GM18520 (cell line): ENCODE measurements at regions not wholly inside any gene's neighbourhood (a gene's known extent, or its start where the extent isn't known, plus 50 kb on each side); places are given as distances from the start of the nearest gene placed in this dataset.

ENCODE experiments used
- ATAC-seq: cut with Tn5 transposase; IDR thresholded peaks from one replicate; pipeline ENCODE4 v1.9.1; 2021; ENCODE audit not compliant: unreplicated experiment

DNA sequence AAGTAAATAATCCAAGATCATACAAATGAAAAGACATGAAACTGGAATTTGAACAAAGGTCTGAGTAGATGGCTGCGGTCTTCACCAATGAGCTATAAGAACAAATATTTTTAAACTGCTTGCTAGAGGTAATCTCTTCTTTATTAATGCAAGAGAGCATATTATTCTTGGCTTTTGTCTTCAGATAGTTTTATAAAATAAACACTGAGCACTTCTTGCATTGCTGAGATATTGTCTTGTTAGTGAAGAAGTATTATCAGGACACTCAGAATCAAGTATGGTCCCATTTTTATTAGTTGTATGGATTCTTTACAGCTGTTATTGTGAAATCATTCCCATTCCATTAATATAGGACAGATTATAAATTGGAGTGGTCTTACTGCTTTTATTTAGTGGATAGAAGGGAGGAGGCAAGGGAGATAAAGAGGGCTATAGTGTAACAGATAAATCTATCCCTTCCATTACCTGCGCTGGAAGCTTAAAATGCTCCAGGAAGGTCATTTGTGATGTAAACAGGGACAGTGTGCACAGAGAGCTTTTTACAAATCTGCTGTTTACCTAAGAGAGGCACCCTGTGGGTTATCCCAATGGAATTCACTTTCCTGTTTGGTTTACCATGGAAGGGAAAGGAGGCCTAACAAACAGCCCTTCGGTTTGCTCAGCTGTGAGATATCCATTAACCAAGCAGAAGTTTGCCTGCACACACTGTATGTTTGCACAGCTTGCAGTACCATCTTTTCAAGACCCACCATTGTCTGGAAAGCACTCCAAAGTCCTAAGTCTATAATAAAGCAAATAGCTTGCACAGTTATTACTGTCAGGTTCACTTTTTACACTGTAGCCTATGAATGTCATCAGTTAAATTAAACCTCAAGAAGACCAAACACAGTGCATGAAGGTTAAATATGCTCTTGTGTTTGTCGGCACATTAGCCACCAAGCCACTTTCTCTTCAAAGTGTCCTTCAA is 347.7 kb upstream of the TGFBR2 start:
- no peak for ATAC-seq

DNA sequence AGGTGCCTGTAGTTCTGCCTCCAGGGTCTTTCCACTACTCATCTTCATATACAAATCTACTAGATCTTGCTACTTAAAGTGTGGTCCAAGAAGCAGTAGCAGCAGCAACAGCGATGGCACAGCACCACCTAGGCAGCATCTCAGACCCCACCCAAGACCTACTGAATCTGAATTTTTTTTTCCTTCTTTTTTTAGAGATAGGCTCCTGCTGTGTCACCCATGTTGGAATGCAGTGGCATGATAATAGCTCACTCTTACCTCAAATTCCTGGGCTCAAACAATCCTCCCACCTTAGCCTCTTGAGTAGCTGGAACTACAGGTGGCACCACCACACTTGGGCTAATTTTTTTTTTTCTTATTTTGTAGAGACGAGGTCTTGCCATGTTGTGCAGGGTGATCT is 346.7 kb upstream of the TGFBR2 start:
- ATAC-seq: no peak

DNA sequence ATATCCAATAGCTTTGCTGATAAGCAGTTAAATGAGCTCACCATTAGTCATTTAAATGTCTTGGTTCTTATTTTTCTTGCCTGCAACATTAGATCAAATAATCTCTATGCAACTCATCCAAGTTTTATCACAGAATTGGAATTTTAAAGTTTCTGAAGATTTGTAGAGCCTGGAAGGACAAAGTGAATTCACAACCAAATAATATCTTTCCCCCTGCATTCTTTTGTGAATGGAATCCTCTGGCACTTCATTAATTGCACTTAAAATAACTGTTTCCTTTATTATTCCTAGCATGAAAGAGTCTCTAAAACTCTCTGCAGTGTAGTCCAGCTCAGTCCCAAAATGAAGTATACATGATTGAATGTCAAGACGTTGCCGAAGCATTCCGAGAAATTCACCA is 345.6 kb upstream of the TGFBR2 start:
- no peak for ATAC-seq

DNA sequence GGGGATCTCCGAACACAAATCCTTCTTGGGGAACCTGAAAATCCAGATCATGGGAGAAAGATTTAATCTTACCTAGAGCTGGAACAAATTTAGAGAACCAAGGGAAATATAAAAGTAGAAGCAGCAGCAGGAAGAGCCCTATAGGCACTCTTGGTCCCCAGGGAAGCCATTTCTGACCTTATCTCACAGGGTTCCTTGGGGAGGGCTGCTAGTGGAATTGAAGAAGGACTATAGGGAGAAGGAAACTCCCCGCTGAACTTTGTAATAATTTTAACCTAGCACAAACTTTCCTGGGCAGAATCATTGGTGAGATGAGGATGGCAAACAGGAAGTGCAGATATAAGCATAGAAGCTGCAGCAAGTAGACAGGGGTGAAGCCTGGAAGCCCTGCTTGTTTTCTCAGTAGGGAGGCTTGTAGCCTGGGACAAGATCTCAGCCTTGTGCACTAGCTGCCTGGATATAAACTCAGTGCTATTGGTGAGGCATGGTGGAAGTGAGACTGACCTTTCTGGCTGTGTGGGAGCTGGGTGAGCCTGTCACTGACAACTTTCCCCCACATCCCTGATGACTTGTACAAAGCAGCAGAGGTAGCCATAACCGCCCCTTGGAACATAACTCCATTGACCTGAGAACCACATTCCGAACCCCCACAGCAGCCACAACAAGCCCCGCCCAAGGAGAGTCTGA is 343.0 kb upstream of the TGFBR2 start:
- no peak for ATAC-seq

DNA sequence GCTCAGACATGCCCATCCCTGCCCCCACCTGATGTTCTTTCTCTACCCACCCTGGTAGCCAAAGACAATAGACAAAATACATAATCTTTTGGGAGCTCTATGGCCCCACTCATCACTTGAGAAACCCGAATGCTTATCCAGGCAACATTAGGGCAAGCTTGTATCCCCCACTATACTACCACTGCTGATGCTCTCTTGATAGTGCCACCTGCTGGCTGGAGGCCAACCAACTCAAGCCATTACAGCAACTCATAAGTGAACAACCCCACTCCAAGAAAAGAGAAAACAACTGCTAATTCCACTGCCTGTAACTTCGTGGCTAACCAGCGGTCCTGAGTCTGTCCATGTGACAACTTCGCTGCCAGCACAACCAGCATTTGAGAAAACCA is 342.5 kb upstream of the TGFBR2 start:
- no peak for ATAC-seq

DNA sequence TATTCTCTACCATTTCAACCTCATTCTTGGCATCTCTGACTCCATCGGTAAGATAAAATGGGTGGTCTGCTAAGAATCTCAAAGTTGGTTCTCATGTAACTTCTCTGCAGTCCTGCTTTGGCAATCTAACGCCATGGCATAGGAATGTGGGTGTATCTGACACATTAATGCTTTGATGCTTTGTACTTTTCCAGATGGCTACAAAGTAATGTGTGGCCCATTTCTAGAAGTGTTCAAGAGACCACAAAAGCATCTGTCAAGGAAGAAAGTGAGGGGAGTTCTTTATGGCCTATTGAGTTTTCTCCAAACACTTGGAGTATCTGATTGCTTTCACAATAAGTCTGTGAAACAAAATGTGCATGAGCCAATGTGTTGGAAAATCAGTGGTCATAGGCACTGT is 339.9 kb upstream of the TGFBR2 start:
- no peak for ATAC-seq

DNA sequence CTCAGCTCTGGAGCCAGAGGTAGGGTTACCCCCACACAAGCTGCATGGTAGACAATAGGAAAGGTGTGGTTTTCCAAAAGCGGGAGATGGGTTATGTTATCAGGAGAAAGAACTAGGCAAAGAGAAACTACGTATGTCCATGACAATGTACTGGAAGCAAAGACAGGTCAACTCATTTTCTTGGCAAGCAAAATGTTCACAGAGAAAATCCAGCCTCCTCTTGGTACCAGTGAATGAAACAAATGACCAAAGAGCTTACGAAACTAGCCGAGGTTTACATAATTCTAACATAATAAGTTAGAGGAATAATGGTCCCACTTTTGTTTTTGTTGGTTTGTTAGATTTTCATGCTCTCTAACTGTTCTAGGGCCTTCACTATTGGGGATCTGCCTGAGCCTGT is 338.1 kb upstream of the TGFBR2 start:
- no peak for ATAC-seq

DNA sequence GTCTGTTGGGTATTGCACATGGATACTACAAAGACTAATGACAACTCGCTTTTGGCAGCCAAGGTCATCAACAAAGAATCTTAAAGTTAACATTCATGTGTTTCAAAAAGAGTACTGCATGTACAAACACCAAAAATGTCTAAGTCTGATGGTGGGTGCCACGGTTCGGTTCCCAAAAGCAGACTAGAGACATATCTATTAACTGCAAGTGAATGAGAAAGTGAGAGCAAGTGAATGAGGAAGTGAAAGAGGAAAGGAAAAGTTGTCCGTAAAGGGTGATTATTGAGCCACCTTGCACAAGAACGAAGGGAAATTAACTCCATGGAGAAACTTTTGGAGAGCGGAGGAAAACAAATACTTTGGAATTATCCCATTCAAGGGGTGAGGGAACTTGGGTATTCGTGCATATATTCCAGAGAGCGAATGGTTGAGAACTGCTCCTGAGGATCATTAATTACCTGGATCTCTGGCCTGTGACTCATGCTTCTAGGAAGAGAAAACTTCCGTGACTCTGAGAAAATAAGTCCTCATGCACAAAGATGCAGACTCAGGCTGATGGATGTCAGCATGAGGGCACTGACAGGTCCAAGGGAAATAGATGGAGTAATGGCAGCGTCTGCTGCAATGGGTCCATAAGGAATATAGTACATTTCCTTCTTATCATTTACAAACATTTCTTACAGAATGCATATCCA is 336.5 kb upstream of the TGFBR2 start:
- no peak for ATAC-seq

DNA sequence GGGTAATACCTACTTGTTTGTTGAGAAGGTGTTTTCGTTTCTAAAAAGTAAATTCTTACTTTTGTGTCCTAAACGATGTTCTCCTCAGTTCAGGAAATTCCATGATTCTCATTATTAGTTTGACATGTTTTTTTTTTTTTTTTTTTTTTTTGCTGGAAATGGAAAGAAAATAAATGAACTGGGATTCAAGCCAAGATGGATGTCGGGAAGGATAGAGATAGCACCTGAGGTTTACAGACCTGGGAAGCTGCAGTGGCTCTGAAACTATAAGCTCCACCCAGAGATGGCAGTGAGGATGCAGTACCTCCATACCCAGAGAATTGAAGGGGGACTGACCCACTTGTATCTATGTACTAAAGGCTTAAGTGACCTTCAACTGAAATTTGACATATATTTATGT is 334.6 kb upstream of the TGFBR2 start:
- no peak for ATAC-seq

DNA sequence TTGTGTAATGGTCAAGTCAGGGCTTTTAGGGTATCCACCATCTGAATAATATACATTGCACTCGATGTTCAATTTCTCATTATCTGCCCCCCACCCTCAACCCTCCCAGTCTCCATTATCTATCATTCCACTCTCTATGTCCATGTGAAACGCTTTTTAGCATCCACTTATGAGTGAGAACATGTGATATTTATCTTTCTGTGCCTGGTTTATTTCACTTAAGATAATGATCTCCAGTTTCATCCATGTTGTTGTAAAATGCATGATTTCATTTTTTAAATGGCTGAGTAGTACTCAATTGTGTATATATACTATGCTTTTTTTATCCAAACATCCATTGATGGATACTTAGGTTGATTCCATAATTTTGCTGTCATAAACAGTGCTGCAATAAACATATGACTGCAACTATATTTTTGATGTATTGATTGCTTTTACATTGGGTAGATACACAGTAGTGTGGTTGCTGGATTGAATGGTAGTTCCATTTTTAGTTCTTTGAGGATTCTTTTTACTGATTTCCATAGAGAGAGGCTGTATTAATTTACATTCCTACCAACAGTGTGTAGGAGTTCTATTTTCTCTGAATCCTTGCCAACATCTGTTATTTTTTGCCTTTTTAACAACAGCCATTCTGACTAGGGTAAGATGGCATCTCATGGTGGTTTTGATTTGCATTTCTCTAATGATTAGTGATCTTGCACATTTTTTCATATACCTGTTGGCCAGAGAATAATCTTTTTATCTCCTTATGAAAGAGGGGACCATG is 332.9 kb upstream of the TGFBR2 start:
- no peak for ATAC-seq

DNA sequence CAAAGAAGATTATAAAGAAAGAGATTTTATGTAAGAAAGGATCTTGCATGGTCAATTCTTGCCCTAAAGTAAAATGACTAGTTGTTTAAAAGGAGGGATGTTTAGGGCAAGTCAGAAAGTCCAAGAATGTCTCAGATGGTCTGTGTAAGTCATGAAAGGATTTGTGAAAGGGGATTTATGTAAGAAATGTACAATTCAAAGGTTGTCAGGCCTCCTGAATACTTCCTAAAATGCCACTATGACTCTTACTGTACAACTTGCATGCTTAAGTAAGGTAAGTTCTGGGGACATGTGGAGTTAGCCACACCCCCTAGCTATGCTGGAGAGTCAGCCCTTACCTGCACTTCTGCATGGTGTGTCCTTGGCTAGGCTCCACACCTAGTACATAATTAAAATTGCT is 328.9 kb upstream of the TGFBR2 start:
- no peak for ATAC-seq

DNA sequence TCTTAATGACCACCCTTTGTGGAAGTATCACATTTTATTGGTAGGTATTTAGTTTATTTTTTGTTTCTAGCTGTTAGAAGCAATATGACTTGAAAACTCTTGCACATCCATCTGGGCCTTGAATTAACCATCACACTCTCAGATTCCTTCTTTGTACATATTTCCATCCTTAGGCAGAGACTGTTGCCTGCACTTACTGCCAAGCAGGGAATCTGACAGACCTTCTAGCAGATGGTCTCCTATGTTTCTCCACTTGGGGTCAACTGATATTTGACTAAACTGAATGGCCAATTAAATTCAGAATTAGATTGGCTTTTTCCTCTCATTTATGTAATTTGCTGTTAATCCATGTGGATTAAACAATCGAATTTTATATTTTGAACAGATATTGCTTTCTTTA is 324.9 kb upstream of the TGFBR2 start:
- no peak for ATAC-seq

DNA sequence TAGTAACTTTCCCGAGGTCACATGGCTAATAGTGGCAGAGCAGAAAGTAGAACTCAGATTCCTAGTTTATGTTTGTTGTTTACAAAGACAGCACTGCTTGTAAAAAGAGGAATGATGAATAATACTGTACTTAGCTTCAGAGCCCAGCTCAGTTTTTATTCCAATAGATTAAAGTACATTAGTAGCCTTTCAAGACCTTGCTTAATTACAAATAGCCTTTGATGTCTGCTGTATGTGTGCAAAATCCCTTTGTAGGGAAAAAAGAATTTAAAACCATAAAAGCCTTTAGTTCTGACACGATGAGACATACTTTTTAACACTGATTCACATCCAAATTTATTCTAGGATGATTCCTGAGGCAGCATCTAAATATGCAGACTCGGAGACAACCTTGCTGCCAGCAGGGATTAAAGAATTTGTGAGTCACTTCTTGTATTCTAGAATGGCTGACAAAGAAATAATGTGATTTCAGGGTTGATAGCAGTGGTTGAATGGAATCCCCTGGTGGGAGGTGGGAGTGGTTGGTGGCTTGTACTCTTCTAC is 324.2 kb upstream of the TGFBR2 start:
- no peak for ATAC-seq

DNA sequence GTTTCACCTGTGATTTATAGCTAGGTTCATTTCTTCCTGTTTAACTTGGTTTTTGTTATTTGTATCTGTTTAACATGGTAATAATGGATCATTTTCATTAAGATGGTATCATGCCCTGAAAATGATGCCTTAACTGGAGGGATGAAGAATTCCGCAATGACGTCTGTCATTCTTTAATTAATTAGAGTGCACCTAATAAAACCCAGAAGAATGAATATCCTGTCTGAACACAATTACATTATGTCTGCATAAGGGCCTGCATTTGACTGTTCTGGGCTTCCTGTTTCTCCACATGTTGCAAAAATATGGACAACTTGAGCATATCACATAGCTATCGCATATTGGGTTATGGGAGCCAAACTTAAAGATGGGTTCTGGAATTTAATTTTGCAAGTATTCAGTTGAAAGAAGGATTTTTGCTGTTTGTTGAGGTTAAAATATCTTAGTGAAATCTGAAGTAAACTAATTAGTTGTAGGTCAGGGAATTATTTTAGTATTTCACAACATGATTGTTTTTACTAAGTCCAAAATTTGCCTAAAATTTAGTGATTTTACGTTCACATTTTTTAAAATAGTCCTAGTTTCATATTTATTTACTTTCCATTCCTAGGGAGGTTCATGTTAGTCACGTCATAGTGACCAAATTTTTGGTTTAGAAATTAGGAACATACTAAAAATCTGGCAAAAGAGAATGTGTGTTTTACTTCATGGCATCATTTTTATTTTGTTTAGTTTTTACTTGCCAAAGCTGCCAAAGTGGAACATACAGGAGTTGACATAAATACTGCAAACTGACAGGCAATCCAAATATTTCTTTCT is 321.0 kb upstream of the TGFBR2 start:
- no peak for ATAC-seq

DNA sequence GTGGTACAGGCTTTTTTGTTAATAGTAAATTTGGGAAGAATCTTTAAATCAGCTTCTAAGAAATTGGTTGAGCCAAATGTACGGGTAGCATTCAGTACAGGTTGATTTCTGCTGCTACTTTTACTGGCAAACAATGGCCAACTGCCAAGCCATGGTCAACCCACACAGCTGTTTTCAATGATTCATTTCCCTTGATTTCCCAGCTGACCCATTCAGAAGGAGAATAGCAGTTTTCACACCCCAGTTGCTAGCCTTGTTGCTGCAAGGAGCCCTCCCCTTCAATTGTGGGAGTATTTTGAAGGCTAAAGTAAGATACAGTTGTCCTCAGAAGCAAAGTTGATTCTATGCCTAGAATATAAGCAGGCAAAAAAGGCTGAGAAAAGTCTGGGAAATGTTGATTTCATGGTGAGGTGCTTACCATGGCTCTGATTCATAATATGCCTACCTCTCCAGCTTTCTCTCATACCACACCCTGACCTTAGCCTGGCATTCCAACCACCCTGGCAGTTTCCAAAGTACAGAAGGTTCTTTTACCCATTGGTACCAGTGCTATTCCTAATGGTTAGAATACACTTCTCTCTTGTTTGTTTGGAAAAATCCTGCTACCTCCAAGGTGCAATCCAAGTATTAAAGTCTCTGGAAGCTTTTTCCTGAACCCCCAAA is 320.3 kb upstream of the TGFBR2 start:
- no peak for ATAC-seq

DNA sequence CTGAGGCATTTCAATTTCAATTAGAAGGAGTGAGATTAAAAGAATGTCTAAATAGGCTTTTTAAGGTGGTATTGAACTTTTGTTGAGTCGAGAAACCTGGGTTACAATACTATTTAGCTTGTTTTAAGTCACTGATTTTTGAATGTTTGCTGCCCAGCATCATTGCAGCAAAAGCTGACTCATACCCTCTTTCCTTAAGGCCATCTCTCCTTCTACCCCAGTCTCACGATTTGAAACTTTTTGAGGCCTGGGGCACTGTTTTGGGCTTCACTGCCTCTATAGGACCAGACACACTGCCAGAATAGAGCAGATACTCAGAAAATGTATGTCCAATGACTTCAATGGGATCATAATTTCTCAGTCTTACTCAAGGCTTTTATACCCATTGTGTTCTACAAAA is 319.6 kb upstream of the TGFBR2 start:
- no peak for ATAC-seq

DNA sequence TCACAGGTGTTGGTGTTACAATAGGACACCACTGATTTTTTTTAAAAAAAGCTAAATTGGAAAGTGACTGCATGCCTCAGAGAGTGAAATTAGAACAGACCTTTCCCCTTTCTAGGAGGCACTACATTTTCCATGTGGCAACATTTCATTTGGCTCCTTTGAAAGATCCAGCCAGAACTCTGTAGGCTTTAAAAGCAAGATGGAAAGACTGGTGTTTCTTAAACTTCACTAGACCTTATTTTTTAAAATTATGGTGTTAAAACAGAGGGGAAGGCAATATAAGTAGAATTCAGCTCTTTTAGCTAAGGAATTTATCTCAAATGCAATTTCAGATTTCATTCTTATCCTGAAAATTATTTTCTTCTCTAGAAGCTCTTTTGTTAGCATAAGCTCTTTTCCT is 317.6 kb upstream of the TGFBR2 start:
- ATAC-seq: no peak

DNA sequence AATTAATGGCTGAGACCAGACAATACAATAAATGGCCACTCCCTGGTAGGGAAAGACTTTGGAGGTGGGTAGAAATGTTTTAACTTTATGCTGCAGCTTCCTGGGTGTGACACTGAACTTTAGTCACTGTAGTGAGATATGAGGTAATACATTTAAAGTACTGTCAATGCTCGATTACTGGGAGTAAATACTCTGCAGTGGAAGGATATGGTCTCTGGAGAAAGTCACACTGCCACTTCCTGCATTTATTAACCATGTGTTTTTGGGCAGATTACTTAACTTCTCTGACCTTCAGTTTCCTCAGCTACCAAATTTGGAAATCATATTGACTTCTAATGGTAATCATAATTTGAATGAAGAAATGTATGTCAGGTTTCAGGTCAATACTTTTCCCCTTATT is 317.1 kb upstream of the TGFBR2 start:
- no peak for ATAC-seq

DNA sequence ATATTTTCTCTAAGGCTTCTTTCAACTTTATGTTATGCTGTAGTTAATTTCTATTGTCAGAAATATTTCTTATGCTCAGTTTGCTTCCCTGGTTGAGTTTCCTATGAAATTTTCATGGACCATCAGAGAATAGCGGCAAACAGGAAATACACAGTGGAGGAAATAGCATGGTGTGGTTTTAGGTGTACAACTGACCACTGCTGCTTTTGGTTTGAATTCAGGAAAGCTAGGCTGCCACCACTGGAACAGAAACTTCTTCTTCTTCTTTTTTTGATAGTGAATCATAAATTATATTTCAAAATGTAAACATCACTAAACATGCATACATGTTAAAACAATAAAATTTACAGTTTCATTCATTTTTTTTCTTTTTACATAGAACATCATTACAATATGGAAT is 316.6 kb upstream of the TGFBR2 start:
- no peak for ATAC-seq
